GM12874 (cell line): ENCODE measurements at regions not wholly inside any gene's neighbourhood (a gene's known extent, or its start where the extent isn't known, plus 50 kb on each side); places are given as distances from the start of the nearest gene placed in this dataset.

Experiments
- TF ChIP-seq, protein P1 (sequence below): IDR thresholded peaks from 2 replicates; pipeline ENCODE4 v1.5.1; 2011; ENCODE audit warnings: low read depth, mild to moderate bottlenecking, control low read depth, low read length, moderate library complexity; ENCODE audit not compliant: insufficient read depth

GRCh38 chr1:219119839-219120238 is 53.8 kb upstream of the LYPLAL1 start:
- TF ChIP-seq, protein P1, sequence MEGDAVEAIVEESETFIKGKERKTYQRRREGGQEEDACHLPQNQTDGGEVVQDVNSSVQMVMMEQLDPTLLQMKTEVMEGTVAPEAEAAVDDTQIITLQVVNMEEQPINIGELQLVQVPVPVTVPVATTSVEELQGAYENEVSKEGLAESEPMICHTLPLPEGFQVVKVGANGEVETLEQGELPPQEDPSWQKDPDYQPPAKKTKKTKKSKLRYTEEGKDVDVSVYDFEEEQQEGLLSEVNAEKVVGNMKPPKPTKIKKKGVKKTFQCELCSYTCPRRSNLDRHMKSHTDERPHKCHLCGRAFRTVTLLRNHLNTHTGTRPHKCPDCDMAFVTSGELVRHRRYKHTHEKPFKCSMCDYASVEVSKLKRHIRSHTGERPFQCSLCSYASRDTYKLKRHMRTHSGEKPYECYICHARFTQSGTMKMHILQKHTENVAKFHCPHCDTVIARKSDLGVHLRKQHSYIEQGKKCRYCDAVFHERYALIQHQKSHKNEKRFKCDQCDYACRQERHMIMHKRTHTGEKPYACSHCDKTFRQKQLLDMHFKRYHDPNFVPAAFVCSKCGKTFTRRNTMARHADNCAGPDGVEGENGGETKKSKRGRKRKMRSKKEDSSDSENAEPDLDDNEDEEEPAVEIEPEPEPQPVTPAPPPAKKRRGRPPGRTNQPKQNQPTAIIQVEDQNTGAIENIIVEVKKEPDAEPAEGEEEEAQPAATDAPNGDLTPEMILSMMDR = no peak

DNA sequence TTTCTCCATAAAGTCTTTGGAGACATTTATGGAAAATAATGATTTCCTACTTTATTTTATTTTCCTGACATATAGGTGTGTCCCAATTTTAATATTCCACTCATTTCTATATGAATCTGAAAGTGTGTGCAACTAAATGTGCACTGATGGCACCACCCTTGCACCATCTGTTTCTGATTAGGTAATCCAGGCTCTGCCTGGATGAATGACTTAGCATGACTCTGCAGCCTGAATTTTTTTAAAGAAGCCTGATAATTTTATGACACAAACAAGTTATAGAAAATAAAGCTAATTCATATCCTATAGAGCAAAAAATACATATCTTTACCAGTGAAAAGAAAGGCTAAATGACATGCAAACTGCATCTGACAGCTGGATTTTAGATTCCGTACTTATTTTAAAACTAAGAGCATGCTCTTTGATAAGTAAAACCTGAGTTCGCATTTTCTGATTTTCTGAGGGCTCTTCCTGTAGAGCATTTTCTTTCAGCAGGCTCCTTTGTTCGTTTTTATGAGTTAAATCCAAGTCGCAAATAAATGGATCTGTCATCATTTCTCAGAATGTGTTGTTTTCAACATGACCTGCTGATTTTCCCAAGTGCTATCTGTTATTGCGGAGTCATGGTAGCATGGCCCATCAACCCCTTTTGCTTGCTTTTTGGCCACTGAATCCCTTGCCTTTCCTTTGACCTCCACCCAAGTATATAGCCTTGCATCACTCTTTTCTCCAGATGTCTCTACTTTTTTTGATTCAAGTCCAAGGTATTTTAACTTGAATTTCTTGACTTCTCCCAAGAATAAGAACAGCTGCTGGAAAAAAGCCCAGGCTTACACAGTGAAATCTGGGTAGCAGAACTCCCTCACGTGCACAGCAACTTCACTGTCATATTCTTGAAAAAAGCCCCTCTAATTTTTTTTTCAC is 52.8 kb upstream of the LYPLAL1 start:
- TF ChIP-seq, protein P1 = no peak

DNA sequence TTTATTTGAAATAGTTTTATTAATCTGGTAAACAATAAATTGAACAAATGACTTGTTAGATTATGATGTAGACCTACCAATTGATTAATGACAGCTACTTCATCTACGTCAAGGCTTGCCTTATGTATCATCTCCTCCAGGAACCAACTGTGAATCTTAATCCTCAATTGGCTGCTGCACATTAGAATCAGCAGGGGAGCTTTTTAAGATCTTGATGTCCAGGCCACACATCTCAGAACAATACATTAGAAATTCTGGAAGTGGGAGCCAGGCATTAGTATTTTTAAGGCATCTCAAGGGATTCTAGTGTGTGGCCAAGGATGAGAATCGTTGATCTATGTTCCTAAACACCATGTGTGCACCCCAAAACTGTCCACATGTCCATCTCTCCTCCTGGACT is 52.0 kb upstream of the LYPLAL1 start:
- TF ChIP-seq, protein P1 = no peak

DNA sequence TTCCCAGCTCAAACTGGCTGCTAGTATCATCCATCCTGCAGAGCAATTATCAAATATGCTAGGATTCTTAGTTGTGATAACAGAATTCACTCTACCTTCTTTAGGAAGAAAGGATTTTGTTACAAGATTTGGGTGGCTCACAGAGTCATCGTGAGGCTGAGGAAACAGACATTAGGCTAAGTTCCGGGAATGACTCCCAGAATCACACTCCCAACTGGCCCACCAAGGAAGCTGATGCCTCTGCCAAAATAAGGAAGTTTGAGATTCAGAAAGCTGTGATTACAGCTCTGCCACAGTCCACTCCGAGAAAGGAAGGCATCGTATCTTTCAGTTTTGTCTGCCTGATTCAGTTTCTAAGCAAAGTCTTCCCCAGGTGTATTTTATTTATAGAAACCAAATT is 50.6 kb upstream of the LYPLAL1 start:
- TF ChIP-seq, protein P1 = no peak
